ENCODE measurements at regions not wholly inside any gene's neighbourhood (a gene's known extent, or its start where the extent isn't known, plus 50 kb on each side); places are given as distances from the start of the nearest gene placed in this dataset.

DNA sequence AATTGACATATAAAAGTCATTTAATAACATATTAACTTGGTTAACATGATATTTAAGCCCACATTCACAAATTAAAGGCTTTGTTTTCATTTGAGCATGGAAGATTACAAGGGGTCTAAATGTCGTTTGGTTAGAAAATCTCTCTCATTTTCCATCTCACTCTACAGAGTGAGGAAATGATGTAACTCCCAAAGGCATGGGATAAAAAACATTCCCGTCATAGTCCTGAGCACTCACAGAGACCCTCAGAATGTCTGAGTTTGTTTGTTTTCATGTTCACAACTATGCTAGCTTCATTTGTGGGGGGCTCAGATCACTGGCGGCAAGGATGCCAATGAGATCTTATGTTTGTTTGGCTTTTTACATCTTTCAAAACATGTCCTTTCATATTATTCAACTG is 307.5 kb downstream of the TBC1D4 start:
- no peak for TF ChIP-seq CTCF (IDR thresholded peaks at IDR 0.05)
- no peak for TF ChIP-seq POLR2AphosphoS5 (IDR thresholded peaks at IDR 0.05)
- TF ChIP-seq POLR2A (IDR thresholded peaks at IDR 0.05): no peak
